ENCODE measurements at regions not wholly inside any gene's neighbourhood (a gene's known extent, or its start where the extent isn't known, plus 50 kb on each side); places are given as distances from the start of the nearest gene placed in this dataset.

DNA sequence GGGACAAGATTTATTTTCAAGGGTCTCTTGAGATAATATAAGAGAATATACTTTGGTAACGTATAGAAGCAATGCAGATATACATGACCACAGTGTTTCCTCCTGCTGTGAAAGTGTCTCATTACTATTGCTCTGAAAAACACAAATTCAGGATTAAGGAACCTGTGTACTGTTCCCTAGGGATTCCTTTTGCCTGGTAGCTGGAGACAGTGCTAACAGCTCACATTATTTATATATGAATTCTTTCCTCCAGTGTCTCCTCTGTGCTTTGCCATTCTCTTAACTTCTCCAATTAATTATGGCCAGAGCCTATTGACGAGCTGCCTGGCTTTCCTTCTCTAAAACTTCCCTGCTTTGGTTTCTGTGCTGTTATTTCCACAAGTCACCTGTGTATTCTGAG, 235.4 kb downstream of the OTOL1 start:
- Mint-ChIP-seq H3K4me3 (no peak overlapping the region), H3K4me1 (peaks cover 5% of the 10 kb centered on the region), H3K36me3 (ENCODE audit: low read depth) (no peaks in the 10 kb centered on the region), H3K27ac (ENCODE audit: unreplicated experiment) (no peak overlapping the region), H3K27me3 (ENCODE audit: low read depth) (no peaks in the 10 kb centered on the region), H3K9me3 (no peaks in the 10 kb centered on the region)
- TF ChIP-seq CTCF (conservative IDR thresholded peaks at IDR 0.05) = no peak
- no peak for DNase-seq (ENCODE audit: low read depth, low spot score)

GRCh38 chr3:161737171-161737570, 240.6 kb downstream of the OTOL1 start:
- no peak for TF ChIP-seq CTCF (conservative IDR thresholded peaks at IDR 0.05)
- H3K4me3 Mint-ChIP-seq = no peak overlapping the region
- no peaks in the 10 kb centered on the region for H3K36me3 Mint-ChIP-seq (ENCODE audit: low read depth)
- no peak for DNase-seq (ENCODE audit: low read depth, low spot score)
- H3K27me3 Mint-ChIP-seq (ENCODE audit: low read depth) = no peaks in the 10 kb centered on the region
- no peak overlapping the region for H3K27ac Mint-ChIP-seq (ENCODE audit: unreplicated experiment)
- H3K4me1 Mint-ChIP-seq = no peaks in the 10 kb centered on the region
- no peaks in the 10 kb centered on the region for H3K9me3 Mint-ChIP-seq

DNA sequence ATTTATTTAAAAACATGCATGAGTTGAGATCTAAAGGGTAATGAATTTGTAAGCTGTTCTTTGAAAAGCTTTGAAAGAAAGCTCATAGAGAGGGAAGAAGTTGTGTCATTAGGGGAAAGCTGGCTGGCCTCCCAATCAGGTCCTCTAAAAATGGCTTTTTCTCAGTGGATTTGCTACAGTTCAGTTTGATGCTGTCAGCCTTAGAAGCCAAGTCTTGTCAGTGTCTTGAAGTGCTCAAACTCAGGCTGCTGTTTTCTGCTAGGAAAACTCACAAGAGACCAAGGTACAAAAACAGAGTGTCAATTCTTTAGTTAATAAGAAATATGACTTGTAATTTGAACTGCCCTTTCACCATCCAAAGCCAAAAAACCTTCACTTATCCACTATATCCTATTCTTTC, 243.8 kb downstream of the OTOL1 start:
- no peaks in the 10 kb centered on the region for H3K36me3 Mint-ChIP-seq (ENCODE audit: low read depth)
- no peak for DNase-seq (ENCODE audit: low read depth, low spot score)
- no peak overlapping the region for H3K4me3 Mint-ChIP-seq
- H3K4me1 Mint-ChIP-seq = no peaks in the 10 kb centered on the region
- no peaks in the 10 kb centered on the region for H3K27me3 Mint-ChIP-seq (ENCODE audit: low read depth)
- H3K27ac Mint-ChIP-seq (ENCODE audit: unreplicated experiment) = no peak overlapping the region
- TF ChIP-seq CTCF (conservative IDR thresholded peaks at IDR 0.05) = no peak
- H3K9me3 Mint-ChIP-seq = no peaks in the 10 kb centered on the region

DNA sequence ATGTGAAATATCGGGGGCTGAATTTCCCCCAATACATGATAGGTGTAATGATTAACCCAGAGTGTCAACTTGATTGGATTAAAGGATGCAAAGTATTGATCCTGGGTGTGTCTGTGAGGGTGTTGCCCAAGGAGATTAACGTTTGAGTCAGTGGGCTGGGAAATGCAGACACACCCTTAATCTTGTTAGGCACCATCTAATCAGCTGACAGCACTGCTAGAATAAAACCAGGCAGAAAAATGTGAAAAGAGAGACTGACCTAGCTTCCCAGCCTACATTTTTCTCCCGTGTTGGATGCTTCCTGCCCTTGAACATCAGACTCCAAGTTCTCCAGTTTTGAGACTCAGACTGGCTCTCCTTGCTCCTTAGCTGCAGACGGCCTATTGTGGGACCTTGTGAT, 247.8 kb downstream of the OTOL1 start:
- Mint-ChIP-seq H3K27ac (ENCODE audit: unreplicated experiment) (no peak overlapping the region), H3K4me3 (no peak overlapping the region)
- no peak for TF ChIP-seq CTCF (conservative IDR thresholded peaks at IDR 0.05)

GRCh38 chr3:161745741-161746140, 249.1 kb downstream of the OTOL1 start:
- H3K4me3 Mint-ChIP-seq = no peak overlapping the region

More for the DNA sequence above, 247.8 kb downstream of the OTOL1 start:
- Mint-ChIP-seq H3K4me1 (no peaks in the 10 kb centered on the region), H3K9me3 (no peaks in the 10 kb centered on the region), H3K27me3 (ENCODE audit: low read depth) (no peaks in the 10 kb centered on the region), H3K36me3 (ENCODE audit: low read depth) (no peaks in the 10 kb centered on the region)
- DNase-seq (ENCODE audit: low read depth, low spot score) = no peak

More at GRCh38 chr3:161745741-161746140, 249.1 kb downstream of the OTOL1 start:
- no peak for TF ChIP-seq CTCF (conservative IDR thresholded peaks at IDR 0.05)
- H3K27me3 Mint-ChIP-seq (ENCODE audit: low read depth) = no peaks in the 10 kb centered on the region
- no peak overlapping the region for H3K27ac Mint-ChIP-seq (ENCODE audit: unreplicated experiment)
- no peaks in the 10 kb centered on the region for H3K4me1 Mint-ChIP-seq
- DNase-seq (ENCODE audit: low read depth, low spot score) = no peak
- H3K9me3 Mint-ChIP-seq = no peaks in the 10 kb centered on the region
- H3K36me3 Mint-ChIP-seq (ENCODE audit: low read depth) = no peaks in the 10 kb centered on the region

Measured in neural crest cell (in vitro differentiated cells).